GM12874 (cell line): ENCODE measurements at regions not wholly inside any gene's neighbourhood (a gene's known extent, or its start where the extent isn't known, plus 50 kb on each side); places are given as distances from the start of the nearest gene placed in this dataset.

Source experiments
- TF ChIP-seq, protein P1 (sequence below): IDR thresholded peaks from 2 replicates; pipeline ENCODE4 v1.5.1; 2011; ENCODE audit warnings: low read depth, mild to moderate bottlenecking, control low read depth, low read length, moderate library complexity; ENCODE audit not compliant: insufficient read depth

DNA sequence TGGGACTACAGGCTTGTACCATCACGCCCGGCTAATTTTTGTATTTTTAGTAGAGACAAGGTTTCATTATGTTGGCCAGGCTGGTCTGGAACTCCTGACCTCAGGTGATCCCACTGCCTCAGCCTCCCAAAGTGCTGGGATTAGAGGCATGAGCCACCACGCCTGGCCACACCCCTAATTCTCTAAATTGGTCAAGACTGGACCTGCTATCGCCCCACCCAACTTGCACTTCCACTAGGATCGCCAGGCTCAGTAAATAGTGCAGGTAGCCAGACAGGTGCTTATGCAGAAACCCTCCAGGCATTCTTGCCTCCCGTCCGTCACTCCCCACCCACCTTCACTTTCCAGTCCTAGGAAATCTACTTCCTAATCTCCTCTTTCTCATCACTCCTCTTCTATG, 481.4 kb upstream of the EEF2KMT start:
- TF ChIP-seq, protein P1, sequence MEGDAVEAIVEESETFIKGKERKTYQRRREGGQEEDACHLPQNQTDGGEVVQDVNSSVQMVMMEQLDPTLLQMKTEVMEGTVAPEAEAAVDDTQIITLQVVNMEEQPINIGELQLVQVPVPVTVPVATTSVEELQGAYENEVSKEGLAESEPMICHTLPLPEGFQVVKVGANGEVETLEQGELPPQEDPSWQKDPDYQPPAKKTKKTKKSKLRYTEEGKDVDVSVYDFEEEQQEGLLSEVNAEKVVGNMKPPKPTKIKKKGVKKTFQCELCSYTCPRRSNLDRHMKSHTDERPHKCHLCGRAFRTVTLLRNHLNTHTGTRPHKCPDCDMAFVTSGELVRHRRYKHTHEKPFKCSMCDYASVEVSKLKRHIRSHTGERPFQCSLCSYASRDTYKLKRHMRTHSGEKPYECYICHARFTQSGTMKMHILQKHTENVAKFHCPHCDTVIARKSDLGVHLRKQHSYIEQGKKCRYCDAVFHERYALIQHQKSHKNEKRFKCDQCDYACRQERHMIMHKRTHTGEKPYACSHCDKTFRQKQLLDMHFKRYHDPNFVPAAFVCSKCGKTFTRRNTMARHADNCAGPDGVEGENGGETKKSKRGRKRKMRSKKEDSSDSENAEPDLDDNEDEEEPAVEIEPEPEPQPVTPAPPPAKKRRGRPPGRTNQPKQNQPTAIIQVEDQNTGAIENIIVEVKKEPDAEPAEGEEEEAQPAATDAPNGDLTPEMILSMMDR, result no peak

- TF ChIP-seq, protein P1, result no peak
These were observed 479.9 kb upstream of the EEF2KMT start for GRCh38 chr16:5577463-5577862.

- TF ChIP-seq, protein P1, result no peak
These were observed 478.2 kb upstream of the EEF2KMT start for GRCh38 chr16:5575646-5576245.

GRCh38 chr16:5575121-5575520, 477.5 kb upstream of the EEF2KMT start:
- TF ChIP-seq, protein P1, result no peak

- TF ChIP-seq, protein P1, result no peak
These were observed 474.5 kb upstream of the EEF2KMT start for GRCh38 chr16:5572056-5572455.

GRCh38 chr16:5571446-5571845, 473.9 kb upstream of the EEF2KMT start:
- TF ChIP-seq, protein P1, result no peak

DNA sequence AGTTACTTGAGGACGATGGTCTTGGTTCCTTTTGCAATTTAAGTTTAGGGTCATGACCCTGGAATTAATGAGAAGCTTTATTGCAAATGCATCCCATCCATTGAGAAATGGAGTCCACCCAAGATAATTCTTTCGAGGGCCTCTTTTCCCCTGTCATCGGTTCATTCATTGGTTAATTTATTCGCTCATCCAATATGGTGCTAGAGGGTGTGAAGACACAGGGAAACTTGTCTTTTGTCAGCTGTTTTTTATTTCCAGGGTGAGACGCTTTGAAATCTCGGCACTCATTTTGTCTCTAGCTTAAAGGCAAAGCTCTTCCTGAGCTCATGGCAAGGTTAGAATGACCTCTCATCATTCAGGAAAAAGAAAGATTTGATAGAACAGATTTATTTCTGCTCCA, 464.2 kb upstream of the EEF2KMT start:
- TF ChIP-seq, protein P1, result no peak

DNA sequence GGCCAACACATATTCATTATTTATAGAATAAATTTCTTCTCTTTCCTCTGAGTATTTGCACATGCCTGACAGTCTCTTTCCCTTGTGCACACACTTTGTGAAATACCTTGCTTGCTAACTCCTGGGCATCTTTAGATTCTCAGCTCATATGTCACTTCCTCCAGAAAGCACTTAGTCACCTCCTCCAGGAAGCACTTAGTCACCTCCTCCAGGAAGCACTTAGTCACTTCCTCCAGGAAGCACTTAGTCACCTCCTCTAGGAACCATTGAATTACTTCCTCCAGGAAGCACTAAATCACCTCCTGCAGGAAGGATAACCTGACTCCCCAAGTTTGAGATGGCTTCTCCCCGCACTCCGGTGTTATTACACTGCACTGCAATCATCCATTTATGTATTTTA, 462.5 kb upstream of the EEF2KMT start:
- TF ChIP-seq, protein P1, result no peak
